Bronchial epithelial cell (primary cell): ENCODE measurements at regions not wholly inside any gene's neighbourhood (a gene's known extent, or its start where the extent isn't known, plus 50 kb on each side); places are given as distances from the start of the nearest gene placed in this dataset.
A peak's percentile ranks its signal among the peaks of the same experiment; 100 is the strongest.

ENCODE experiments used
- DNase-seq: peaks from one replicate; pipeline ENCODE4 v3.0.0-alpha.2; 2010; ENCODE audit warnings: low read depth
- FAIRE-seq: peaks from 2 replicates; lab custom pipeline; 2011; peaks lifted over from hg19 to GRCh38; lab: Jason Lieb, UNC
- H3K27me3 ChIP-seq: 2 replicates; pipeline ENCODE4 v1.5.1; 2011; ENCODE audit warnings: low read length; ENCODE audit not compliant: control insufficient read depth, insufficient read depth
- H3K36me3 ChIP-seq: 2 replicates; pipeline ENCODE4 v1.5.1; 2011; ENCODE audit warnings: low read length; ENCODE audit not compliant: control insufficient read depth, insufficient read depth
- H3K4me3 ChIP-seq: 2 replicates; pipeline ENCODE4 v1.5.1; 2011; ENCODE audit warnings: mild to moderate bottlenecking, low read depth, low read length, control low read depth
- CTCF ChIP-seq: IDR thresholded peaks from 2 replicates; pipeline ENCODE4 v1.5.1; 2011; ENCODE audit warnings: mild to moderate bottlenecking, moderate library complexity, low read length, control low read depth, inconsistent platforms; ENCODE audit not compliant: insufficient read depth, severe bottlenecking

GRCh38 chr5:8848997-8849594, 696.8 kb downstream of the SEMA5A start:
- Histone ChIP-seq H3K36me3 (no peaks in the 10 kb centered on the region), H3K27me3 (no peaks in the 10 kb centered on the region), H3K4me3 (no peak overlapping the region)
- TF ChIP-seq CTCF: no peak
- FAIRE-seq (no peak), DNase-seq (peak; percentile 84)

- DNase-seq (no peak), FAIRE-seq (no peak)
- Histone ChIP-seq H3K36me3 (no peaks in the 10 kb centered on the region), H3K27me3 (no peaks in the 10 kb centered on the region), H3K4me3 (no peak overlapping the region)
- no peak for TF ChIP-seq CTCF
Observed at GRCh38 chr5:8851101-8851500, 694.8 kb downstream of the SEMA5A start.

GRCh38 chr5:8857051-8857450, 688.8 kb downstream of the SEMA5A start:
- H3K27me3 ChIP-seq: no peaks in the 10 kb centered on the region
- no peak overlapping the region for H3K4me3 ChIP-seq
- no peak for FAIRE-seq
- no peak for DNase-seq
- TF ChIP-seq CTCF: no peak
- no peaks in the 10 kb centered on the region for H3K36me3 ChIP-seq

- no peaks in the 10 kb centered on the region for H3K36me3 ChIP-seq
- H3K4me3 ChIP-seq: no peak overlapping the region
- DNase-seq: no peak
- FAIRE-seq: no peak
- no peak for TF ChIP-seq CTCF
- no peaks in the 10 kb centered on the region for H3K27me3 ChIP-seq
Observed at GRCh38 chr5:8861764-8862163, 684.1 kb downstream of the SEMA5A start.

GRCh38 chr5:8864053-8864452, 681.8 kb downstream of the SEMA5A start:
- DNase-seq (peak; percentile 55), FAIRE-seq (no peak)

More at GRCh38 chr5:8864053-8864452, 681.8 kb downstream of the SEMA5A start:
- no peak overlapping the region for H3K4me3 ChIP-seq
- H3K36me3 ChIP-seq: no peaks in the 10 kb centered on the region
- TF ChIP-seq CTCF: peak; percentile 82
- H3K27me3 ChIP-seq: no peaks in the 10 kb centered on the region
